ENCODE measurements at regions not wholly inside any gene's neighbourhood (a gene's known extent, or its start where the extent isn't known, plus 50 kb on each side); places are given as distances from the start of the nearest gene placed in this dataset.

GRCh38 chr6:163964789-163965188 lies 550.3 kb downstream of the QKI start:
- DNase-seq: no peak

- no peak for DNase-seq
Measured at GRCh38 chr6:163963205-163964120, 548.9 kb downstream of the QKI start.

GRCh38 chr6:163962627-163963117 lies 548.2 kb downstream of the QKI start:
- no peak for DNase-seq

GRCh38 chr6:163960128-163960527 lies 545.6 kb downstream of the QKI start:
- DNase-seq: no peak

GRCh38 chr6:163958646-163959045 lies 544.1 kb downstream of the QKI start:
- no peak for DNase-seq

GRCh38 chr6:163956571-163957407 lies 542.3 kb downstream of the QKI start:
- DNase-seq: peak; percentile 31

GRCh38 chr6:163955756-163956155 lies 541.2 kb downstream of the QKI start:
- DNase-seq: no peak

- no peak for DNase-seq
Measured at GRCh38 chr6:163955096-163955495, 540.6 kb downstream of the QKI start.

GRCh38 chr6:163954088-163954775 lies 539.7 kb downstream of the QKI start:
- no peak for DNase-seq

GRCh38 chr6:163952005-163952404 lies 537.5 kb downstream of the QKI start:
- DNase-seq: no peak

- DNase-seq: no peak
Measured at GRCh38 chr6:163951326-163951725, 536.8 kb downstream of the QKI start.

- DNase-seq: no peak
Measured at GRCh38 chr6:163950159-163950558, 535.6 kb downstream of the QKI start.

GRCh38 chr6:163949431-163949830 lies 534.9 kb downstream of the QKI start:
- no peak for DNase-seq

GRCh38 chr6:163948250-163948649 lies 533.7 kb downstream of the QKI start:
- no peak for DNase-seq

GRCh38 chr6:163947276-163947675 lies 532.8 kb downstream of the QKI start:
- no peak for DNase-seq

- no peak for DNase-seq
Measured at GRCh38 chr6:163946437-163946836, 531.9 kb downstream of the QKI start.

- DNase-seq: no peak
Measured at GRCh38 chr6:163945808-163946207, 531.3 kb downstream of the QKI start.

- DNase-seq: no peak
Measured at GRCh38 chr6:163944897-163945296, 530.4 kb downstream of the QKI start.

GRCh38 chr6:163943607-163944385 lies 529.3 kb downstream of the QKI start:
- DNase-seq: no peak

GRCh38 chr6:163942790-163943189 lies 528.3 kb downstream of the QKI start:
- no peak for DNase-seq

GRCh38 chr6:163941624-163941976 lies 527.1 kb downstream of the QKI start:
- no peak for DNase-seq
